DMS53 treated with DMSO at 0.1 percent for 48 hours (cell line): ENCODE measurements at regions not wholly inside any gene's neighbourhood (a gene's known extent, or its start where the extent isn't known, plus 50 kb on each side); places are given as distances from the start of the nearest gene placed in this dataset.

ENCODE experiments used
- DNase-seq: peaks from one replicate; lab custom pipeline; 2025; ENCODE audit not compliant: unreplicated experiment; lab: John Stamatoyannopoulos, UW

DNA sequence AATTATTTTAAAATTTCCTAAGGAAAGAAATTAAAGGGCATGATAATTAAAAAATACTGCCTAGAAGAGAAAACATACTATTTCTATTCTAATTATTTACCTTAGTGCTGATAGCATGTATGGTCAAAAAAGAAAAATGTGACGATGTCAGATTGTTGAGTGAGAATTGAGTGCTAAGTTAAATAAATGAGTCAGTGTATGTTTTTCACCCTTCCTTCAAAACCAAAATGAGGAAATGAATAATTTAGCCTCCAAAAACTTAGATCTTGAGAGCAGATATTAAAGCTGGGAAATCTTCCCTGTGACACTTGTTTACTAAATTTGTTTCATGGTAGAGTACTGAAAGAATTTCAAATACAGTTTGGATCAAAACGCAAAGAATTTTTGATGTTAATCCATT lies 58.6 kb upstream of the NYAP2 start:
- DNase-seq, result peak; percentile 40

DNA sequence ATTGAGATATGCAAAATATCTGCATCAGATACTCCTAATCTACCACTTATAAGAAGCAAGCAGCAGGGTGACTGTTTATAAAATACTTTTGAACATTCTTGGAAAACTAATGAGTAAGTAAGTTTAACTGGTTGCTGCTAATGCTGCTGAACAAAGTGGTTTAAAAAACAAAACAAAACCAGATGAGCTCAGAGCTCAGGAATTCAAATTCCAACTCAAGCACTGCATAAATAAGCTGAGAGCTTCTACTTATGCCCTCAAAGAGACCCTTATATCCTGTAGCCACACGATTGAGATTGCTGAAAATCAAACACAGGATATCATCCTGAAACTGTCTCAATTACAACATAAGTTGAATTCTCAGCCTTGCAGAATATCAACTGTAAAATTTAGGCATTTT lies 62.3 kb upstream of the NYAP2 start:
- peak; percentile 3 for DNase-seq

DNA sequence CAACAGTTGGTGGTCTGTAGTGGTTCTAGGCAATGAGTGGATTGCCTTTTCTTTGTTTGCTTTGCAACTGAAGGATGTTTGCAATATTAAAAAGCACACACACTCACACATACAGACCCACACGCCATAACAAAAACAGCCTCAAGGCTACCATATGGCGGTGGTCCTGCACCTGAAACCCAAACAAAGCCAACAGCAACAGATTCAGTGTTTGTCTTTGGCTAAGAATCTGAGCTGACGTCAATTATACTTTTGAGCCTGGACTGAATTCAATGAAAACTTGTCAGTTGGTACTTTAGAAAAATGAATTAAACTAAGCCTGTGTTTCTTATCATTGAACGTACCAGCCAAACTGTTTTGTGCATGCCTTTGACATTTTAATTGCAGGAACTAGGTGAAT lies 65.0 kb upstream of the NYAP2 start:
- DNase-seq, result peak; percentile 85

DNA sequence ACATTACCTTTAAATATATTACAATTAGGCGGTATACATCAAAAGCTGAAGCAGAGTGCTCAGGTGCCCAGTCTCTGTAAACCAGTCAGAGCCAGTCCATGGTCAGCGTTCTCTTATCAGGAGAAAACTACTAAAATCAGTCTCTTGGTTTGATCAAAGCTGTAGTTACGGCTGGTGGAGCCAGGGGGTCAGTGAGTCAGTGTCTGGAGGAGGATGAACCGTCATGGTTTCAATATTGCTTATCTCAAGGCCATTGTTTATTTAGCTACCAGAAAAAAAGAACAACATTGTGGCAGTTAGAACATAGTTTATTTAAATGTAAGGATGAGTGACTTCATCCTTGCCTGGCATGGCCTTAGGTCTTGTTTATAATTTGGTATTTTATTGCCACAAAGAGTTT lies 71.3 kb upstream of the NYAP2 start:
- DNase-seq, result peak; percentile 15

DNA sequence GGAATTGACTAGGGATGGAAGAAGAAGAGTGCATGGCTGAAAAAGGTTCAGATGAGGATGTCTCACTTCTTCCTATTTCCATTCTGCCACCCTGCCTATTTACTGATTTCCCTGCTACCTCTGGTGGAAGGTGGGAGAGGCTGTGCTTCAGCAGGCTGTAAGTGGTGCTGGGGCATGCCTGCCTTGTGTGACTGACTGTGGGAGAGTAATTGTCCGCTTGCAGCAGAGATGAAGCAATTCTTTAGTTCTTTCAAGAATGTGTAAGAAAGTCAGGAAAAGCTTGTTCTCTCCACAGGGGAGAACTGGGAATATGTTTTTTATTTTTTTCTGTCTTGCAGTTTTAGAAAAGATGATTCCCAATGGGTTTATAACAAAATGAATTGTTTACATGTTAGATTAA lies 72.5 kb upstream of the NYAP2 start:
- DNase-seq, result no peak

DNA sequence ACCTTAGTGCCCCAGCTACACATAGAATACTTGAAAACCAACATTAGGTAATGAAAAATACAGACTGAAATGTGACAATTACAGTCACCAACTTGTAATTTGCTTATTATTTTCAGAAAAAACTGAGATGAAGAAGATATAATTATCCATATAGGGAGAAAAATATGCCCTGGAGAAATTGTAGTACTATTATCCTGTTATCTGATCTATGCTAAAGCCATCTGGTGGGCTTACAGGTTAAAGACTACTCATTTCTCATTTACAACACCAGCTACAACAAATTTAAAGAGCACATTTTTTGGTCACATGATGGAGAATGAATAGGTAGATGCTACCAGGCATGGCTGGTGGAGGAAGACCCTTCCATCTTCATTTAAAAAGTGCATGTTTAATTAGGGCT lies 79.6 kb upstream of the NYAP2 start:
- DNase-seq, result no peak

DNA sequence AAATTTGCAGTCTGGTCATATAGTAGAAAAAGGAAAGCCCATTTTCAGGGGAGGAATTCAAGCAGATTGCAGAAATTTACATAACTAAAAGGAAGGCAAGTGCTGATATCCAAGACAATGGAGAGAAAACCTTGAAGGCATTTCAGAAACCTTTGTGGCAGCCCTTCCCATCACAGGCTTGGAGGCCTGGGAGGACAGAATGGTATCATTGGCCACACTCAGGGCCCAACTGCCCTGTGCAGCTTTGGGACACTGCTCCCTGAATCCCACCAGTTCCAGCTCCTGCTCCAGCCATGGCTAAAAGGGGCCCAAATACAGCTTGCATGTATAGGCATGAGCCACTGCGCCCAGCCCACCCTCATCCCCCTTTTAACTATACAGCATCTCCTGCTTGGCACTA lies 81.1 kb upstream of the NYAP2 start:
- no peak for DNase-seq

DNA sequence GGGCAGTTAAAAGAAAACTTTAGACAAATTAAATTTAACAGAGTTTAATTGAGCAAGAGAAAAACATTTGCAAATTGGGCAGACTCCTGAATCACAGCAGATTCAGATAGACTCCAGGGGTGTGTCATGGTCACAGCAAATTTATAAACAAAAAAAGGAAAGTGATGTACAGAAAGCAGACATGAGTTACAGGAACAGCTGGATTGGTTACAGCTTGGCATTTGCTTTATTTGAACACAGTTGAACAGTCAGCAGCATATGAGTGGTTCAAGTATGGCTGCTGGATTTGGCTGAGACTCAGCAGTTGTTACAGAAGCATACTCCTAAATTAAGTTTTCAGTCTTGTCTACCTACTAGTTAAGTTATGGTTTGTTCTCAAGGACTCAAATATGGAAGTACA lies 82.3 kb upstream of the NYAP2 start:
- DNase-seq, result no peak

DNA sequence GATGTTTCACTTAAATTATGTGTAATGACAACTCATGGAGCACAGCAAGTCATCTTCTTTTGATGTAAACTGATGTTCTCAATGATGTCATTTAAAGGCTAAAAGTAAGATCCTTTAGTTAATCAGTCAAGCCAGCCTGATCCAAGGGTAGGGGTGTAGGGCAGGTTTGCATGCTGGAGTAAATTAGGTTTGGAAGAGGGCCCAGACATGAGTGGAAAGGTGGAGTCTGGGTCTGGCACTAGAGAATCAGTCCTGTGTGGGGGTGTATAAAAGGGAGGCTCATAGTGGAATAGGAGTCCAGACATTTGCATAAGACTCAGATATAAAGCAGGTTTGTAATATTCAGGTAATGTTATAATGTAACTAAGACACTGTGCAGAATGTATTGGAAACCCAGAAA lies 88.8 kb upstream of the NYAP2 start:
- no peak for DNase-seq

DNA sequence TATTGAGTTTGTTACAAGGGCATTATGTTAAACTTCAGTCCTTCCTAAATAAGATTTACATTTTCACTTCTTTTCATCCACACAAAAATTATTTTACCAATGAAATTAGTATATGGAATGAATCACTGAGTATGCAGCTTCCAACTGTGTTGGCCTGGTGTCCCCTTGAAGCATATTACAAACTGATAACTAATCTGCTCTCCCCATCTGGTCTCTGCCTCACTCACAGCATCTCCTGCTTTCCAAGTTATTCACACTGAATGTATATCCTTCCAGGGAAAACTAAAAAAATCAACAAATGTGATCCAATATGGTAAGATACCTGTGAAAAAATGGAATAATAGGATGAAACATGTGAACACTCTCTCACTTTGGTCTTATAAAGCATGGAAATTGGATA lies 90.0 kb upstream of the NYAP2 start:
- DNase-seq, result no peak

DNA sequence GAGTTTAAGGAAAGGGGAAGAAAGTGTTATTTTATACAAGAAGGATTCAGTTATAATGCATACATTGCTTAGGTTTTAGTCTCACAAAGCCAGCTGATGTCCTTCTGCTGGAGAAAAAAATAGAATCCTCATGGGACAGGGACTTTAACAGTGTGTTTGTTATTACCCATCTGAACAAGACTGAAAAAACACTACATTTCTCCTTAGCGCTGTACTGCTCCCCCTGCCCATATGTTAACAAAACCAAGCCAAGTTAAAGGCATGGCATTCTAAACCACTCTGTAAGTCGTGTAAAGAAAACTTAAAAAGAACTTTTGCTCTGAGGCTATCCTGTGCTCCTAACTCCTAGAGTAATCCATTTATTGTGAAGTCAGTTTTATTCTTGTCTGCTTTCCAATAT lies 102.6 kb upstream of the NYAP2 start:
- no peak for DNase-seq

DNA sequence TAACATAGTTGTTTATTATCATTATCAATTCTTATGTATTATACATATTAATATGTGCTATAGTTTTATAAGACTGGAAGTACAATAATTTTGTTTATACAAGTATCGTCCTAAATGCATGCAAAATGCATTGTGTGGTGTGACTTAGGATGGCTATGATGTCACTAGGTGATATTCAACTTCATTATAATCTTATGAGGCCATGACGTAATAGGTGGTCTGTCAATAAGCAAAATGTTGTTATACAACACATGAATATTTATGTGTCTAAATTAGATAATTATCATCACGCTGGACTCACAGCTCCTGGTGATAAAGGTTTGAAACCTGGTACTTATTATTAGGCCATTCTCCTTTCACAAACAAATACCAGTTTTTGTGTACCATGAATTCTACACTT lies 104.4 kb upstream of the NYAP2 start:
- no peak for DNase-seq

DNA sequence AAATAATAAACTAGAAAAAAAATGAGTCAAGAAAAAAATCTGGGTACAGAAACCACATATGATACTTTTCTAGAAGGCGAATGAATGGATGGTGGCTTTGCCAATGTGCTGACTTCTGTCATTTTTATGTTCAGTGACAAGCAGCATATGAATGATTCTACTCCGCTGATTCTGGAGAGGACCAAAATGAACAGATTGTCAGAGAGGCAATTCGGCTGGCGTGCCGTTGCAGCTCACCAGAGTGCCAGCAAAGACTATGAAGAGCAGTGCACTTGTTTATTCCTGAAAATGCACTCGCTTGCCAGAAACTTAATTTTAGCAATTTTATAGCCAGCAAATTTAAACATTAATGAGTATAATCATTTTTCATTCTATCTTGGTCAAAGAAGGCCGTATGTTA lies 105.9 kb upstream of the NYAP2 start:
- DNase-seq, result no peak

DNA sequence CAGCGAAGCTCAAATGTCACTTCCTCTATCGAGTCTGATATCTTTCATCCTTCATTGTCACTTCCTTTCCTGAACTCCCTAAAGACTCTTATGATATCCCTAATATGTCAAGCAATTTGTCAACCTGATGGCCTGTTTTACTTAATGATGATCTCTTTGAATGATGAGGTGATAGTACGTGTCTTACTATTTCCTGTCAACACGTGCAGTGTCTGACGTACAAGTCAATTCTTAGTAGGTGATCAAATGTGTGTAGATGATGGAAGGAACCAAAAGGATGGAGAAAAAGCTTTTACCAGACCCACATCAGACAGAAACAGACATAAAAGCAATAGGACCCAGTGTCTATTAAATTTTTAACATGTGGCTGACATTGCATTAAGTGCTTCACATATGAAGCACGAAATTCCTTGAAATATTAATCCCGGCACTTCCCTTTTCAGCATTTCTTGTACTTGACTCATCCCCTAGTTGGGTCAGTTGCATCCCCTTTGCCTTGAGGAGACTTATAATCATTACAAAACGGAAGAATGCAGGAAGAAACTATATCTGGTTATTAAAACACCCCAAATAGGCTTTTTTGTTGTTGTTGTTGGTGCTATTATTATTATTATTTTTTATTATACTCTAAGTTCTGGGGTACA lies 108.6 kb upstream of the NYAP2 start:
- DNase-seq, result no peak

DNA sequence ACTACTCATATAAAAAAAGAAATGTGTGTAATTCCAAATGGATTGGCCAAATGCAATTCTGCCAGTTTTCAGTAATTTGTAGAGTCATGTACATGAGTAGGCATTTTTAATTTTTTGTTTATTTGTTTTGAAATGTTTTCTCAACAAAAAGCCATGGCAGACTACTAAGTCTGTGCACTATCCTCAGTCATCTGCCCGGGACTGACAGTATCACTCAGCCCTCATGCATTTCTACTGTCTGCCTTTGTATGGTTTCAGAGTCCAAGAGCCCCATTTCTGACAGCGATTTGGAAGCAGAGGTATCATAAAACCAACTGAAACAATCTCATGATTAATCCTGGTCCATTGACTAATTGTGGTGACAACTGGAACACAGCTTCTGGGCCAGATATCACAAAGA lies 109.9 kb upstream of the NYAP2 start:
- DNase-seq, result no peak

DNA sequence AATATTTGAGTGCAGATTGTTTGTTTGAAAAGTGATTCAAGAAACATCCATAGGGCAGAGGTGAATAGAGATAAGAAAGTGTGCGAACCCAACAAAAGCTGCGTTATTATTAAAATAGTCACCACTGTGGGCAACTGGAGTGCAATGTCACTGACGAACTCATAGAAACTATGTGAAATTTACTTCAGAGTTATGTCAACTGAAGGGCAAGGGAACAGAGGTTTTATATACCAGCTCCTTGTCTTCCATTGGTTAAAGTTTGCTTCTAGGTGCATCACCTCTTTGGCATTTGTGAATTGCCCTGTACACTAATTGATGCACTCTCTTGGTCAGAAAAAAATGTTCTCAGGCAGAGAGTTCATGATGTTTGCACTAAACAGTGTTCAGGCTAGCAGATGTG lies 110.5 kb upstream of the NYAP2 start:
- DNase-seq, result no peak

DNA sequence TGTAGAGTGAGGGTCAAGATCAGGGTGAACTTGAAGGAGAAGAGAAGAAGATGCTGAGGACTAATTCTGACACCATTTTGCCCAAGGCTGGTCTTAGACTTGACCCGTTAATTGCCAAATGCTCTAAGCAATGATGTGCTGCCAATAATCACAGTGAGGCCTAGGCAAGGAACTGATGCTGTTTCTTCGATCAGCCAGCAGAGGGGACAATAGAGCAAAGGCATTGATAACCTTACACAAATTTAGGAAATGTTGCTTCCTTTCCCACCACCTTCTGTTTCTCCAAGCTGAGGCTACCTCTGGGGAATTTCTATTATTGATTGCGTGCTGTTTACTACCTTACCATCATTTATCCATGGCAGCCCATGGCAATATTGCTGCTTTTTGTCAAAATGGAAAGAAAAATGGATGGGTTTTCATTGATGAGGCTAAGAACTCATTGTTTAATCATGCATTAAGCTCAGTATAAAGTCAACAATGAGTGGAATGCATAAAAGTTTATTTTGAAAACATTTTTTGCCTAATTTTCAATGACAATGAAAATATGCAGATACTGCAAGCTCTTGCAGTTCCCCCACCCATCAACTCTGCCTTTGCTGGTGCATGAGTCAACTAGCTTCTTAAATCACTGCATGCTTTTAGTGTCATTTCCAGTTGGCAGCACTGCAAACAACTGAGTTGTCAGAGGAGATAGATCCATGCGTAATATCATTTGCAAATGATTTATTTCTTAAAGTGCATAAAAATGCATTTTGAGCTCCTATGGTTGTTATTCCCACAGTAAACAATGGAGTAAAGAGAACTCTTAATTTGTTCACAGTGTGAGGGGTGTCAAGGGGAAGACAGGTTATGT lies 116.4 kb upstream of the NYAP2 start:
- peak; percentile 44 for DNase-seq

DNA sequence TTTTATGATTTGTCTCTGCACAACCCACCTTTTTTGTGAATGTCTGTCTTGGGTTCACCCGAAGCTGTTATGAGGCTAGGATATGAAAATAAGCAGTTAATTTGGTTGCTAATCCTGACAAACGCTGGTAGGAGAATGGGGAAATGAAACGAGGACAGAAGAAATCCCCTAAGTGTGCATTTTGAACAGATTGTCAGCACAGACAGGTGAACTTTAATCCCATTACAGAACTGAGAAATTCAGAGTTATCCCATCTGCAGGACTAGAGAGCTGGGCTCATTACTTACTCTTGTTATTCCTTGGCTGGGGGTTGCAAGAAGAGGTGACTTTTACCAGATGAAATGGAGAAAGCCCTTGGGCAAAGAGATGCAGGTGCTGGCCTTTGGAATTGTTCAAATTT lies 123.3 kb upstream of the NYAP2 start:
- no peak for DNase-seq

DNA sequence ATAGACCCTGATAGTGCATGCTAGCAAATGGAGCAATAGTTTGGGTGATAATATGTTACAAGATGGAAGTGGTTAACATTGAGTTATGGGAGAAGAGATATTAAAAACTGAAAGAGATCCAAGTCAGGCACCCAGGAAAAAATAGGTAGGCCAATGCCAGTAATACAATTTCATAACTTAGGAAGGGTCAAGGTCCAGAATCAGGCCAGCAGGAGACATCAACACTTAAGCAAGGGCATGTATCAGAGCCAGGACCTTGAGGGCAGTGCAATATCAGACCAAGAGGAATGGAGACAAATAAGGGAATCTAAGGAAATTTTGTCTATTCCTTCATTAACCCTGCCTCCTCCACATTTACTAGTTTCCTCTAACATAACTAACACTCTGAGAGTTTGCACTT lies 124.1 kb upstream of the NYAP2 start:
- no peak for DNase-seq

DNA sequence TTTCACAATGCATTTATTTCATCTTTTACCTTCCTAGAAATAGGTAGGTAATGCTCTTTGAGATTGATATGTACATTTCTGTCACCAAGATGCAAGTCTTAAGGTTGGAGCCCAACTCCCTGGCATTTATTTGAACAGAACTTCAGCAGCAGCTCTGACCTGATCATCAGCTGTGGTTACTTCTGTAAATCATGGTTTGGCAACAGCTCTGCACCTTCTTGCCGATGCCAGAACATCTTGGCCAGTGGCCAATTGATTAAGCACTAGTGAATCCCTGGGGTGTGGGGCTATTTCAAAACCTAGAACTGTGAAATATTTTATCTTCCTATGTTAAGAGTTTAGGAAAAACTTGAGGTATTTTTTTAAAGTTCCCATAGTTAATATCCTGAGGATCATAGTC lies 124.8 kb upstream of the NYAP2 start:
- no peak for DNase-seq

DNA sequence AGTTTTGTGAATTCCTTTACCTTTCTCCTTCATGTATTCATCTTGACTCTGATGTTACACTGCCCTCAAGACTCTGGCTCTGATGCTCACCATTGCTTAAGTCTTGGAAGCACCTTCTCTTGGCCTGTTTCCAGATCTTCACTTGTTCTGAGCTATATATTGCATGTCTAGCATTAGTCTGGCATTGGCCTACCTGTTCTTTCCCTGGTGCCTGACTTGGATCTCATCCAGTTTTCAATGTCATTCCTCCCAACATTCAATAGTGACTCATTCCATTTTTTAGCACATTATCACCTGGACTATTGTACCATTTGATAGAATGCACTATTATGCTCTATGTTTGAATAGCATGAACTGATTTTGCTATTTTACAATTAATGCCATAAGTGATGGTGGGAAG lies 127.3 kb upstream of the NYAP2 start:
- DNase-seq, result peak; percentile 39

DNA sequence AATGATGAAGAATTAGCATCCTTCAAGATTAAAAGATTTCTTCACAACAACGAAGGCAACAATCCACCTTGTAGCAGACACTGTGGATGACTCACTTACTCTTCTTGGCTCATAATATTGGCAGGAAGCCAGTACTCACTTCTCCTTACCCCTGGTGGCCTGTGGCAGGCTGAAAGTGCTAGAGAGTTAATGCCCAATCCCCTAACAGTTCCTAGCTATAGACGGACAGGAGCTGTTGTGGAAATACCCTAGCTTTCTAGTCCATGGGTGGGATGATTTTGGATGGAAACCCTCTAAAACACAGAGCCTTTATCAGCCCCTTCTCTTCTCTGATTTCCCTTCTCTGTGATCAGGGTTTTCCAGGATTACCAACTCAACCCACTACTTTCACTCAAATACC lies 128.6 kb upstream of the NYAP2 start:
- peak; percentile 74 for DNase-seq

DNA sequence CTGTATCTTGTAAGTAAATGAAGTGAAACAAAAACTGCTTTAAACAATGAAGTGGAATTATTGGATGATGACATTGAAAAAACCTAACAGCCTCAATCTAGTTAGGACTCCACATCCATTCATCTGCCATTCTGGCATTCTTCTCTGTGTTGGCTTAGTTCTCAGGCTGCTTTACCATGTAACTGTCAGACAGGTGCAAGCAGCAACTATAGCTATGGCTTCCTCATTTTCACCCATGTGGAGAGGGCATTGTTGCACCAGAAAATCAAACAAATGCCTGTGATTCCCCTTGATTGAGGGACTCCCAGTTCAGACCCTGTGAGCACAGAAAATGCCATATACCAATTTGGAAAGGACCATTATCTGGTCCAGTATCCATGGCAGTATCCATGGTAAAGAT lies 129.5 kb upstream of the NYAP2 start:
- DNase-seq, result no peak
